GM23338 (cell line): ENCODE measurements at regions not wholly inside any gene's neighbourhood (a gene's known extent, or its start where the extent isn't known, plus 50 kb on each side); places are given as distances from the start of the nearest gene placed in this dataset.

Experiments
- ATAC-seq: fragments of 200-7000 bp; cut with Tn5 transposase; 3 replicates; pipeline ENCODE4 v1.9.1; 2020
- DNase-seq: peaks from one replicate; pipeline ENCODE4 v3.0.0-alpha.2; 2015; ENCODE audit warnings: low spot score
- H2AFZ ChIP-seq: fragments of 200-600 bp; sonication (generic); 2 replicates; pipeline ENCODE4 v1.8.0; 2016; ENCODE audit warnings: antibody characterized with exemption, mild to moderate bottlenecking, moderate library complexity
- H3F3A ChIP-seq: fragments of 200-600 bp; sonication (generic); replicated peaks from 2 replicates; pipeline ENCODE4 v1.8.0; 2017; ENCODE audit warnings: antibody characterized with exemption, mixed run types, low read depth
- H3K27ac ChIP-seq: fragments of 200-600 bp; sonication (generic); 2 replicates; pipeline ENCODE4 v1.6.1; 2016; ENCODE audit warnings: low read depth
- H3K27me3 ChIP-seq: fragments of 200-600 bp; sonication (generic); 2 replicates; pipeline ENCODE4 v1.8.0; 2016; ENCODE audit warnings: mild to moderate bottlenecking, mixed run types, moderate library complexity; ENCODE audit not compliant: insufficient read depth
- H3K36me3 ChIP-seq: fragments of 200-600 bp; sonication (generic); 2 replicates; pipeline ENCODE4 v1.8.0; 2016; ENCODE audit warnings: mild to moderate bottlenecking; ENCODE audit not compliant: insufficient read depth
- H3K4me1 ChIP-seq: fragments of 200-600 bp; sonication (generic); 2 replicates; pipeline ENCODE4 v1.8.0; 2016; ENCODE audit warnings: mild to moderate bottlenecking, moderate library complexity; ENCODE audit not compliant: insufficient read depth
- H3K4me2 ChIP-seq: fragments of 200-600 bp; sonication (generic); 2 replicates; pipeline ENCODE4 v1.7.1; 2017; ENCODE audit warnings: mixed run types
- H3K4me3 ChIP-seq: fragments of 200-600 bp; sonication (generic); 2 replicates; pipeline ENCODE4 v1.6.1; 2016; ENCODE audit warnings: mixed run types
- H3K79me2 ChIP-seq: fragments of 200-600 bp; sonication (generic); replicated peaks from 2 replicates; pipeline ENCODE4 v1.8.0; 2017; ENCODE audit warnings: mild to moderate bottlenecking; ENCODE audit not compliant: insufficient read depth
- H3K9me2 ChIP-seq: fragments of 200-600 bp; sonication (generic); 2 replicates; pipeline ENCODE4 v1.8.0; 2017; ENCODE audit not compliant: insufficient read depth
- H4K20me1 ChIP-seq: fragments of 200-600 bp; sonication (generic); replicated peaks from 2 replicates; pipeline ENCODE4 v1.8.0; 2017; ENCODE audit warnings: mild to moderate bottlenecking; ENCODE audit not compliant: insufficient read depth
- H3K27ac Mint-ChIP-seq: 2 replicates; pipeline ENCODE4 v1.8.0; 2020; ENCODE audit warnings: inconsistent platforms, mild to moderate bottlenecking, moderate library complexity, mixed read lengths
- H3K27me3 Mint-ChIP-seq: 3 replicates; pipeline ENCODE4 v1.8.0; 2022; ENCODE audit warnings: low read depth, mild to moderate bottlenecking, moderate library complexity, mixed read lengths, inconsistent platforms; ENCODE audit not compliant: insufficient read depth, poor library complexity
- H3K36me3 Mint-ChIP-seq: 3 replicates; pipeline ENCODE4 v1.8.0; 2021; ENCODE audit warnings: low read depth, mild to moderate bottlenecking, inconsistent platforms, moderate library complexity, mixed read lengths
- H3K4me1 Mint-ChIP-seq: 3 replicates; pipeline ENCODE4 v1.8.0; 2020; ENCODE audit warnings: mild to moderate bottlenecking, inconsistent platforms, mixed read lengths
- H3K4me3 Mint-ChIP-seq: 3 replicates; pipeline ENCODE4 v1.8.0; 2021; ENCODE audit warnings: moderate library complexity, mild to moderate bottlenecking, inconsistent platforms, mixed read lengths
- H3K9me3 Mint-ChIP-seq: 3 replicates; pipeline ENCODE4 v1.8.0; 2020; ENCODE audit warnings: moderate library complexity, mild to moderate bottlenecking, inconsistent platforms, mixed read lengths
- ETS1 ChIP-seq: IDR thresholded peaks from 2 replicates; pipeline ENCODE4 v1.6.1; 2016; ENCODE audit warnings: antibody characterized with exemption
- REST ChIP-seq: IDR thresholded peaks from one replicate; pipeline ENCODE4 v1.6.1; 2018; ENCODE audit warnings: antibody characterized with exemption; ENCODE audit not compliant: unreplicated experiment
- ZNF462 ChIP-seq: fragments of 250-450 bp; sonication (Bioruptor Pico); IDR thresholded peaks from 2 replicates; pipeline ENCODE4 v1.5.0; 2020; ENCODE audit warnings: mild to moderate bottlenecking, moderate library complexity

GRCh38 chr1:70818401-70818800 lies 229.2 kb downstream of the PTGER3 start (continued):
- TF ChIP-seq ZNF462 (CRISPR knock-in tag): no peak

DNA sequence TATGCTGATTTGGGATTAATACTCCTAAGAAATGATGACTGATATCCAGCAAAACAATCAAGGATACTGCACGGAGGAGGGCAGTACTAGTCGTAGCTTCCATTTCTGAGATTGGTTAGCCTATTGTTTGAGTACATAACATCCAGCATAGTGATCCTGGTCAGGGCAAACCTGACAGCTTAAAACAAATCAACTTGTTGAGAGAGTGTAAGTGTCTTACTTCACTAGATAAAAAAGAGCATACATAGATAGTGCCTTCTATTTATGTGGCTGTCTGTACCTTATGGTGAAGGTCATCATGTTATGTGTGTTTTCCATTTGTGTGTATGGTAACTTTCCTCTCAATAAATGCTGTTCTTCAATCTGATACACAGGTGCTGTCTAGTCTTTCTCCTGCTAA lies 228.4 kb downstream of the PTGER3 start:
- Histone ChIP-seq H3K36me3 (no peaks in the 10 kb centered on the region), H3K4me1 (no peaks in the 10 kb centered on the region), H3F3A (no peaks in the 10 kb centered on the region), H3K27ac (no peak overlapping the region), H3K27me3 (no peaks in the 10 kb centered on the region), H4K20me1 (no peaks in the 10 kb centered on the region), H3K4me3 (no peak overlapping the region), H3K9me2 (no peaks in the 10 kb centered on the region), H3K79me2 (no peaks in the 10 kb centered on the region), H3K4me2 (no peak overlapping the region), H2AFZ (no peak overlapping the region)
- Mint-ChIP-seq H3K36me3 (no peaks in the 10 kb centered on the region), H3K27me3 (no peaks in the 10 kb centered on the region), H3K9me3 (no peaks in the 10 kb centered on the region), H3K4me3 (no peak overlapping the region), H3K27ac (no peak overlapping the region), H3K4me1 (no peaks in the 10 kb centered on the region)
- ATAC-seq: no peak
- DNase-seq: no peak
- no peak for TF ChIP-seq ETS1
- TF ChIP-seq REST: no peak
- TF ChIP-seq ZNF462 (CRISPR knock-in tag): no peak
